Fibroblast of mammary gland (primary cell): ENCODE measurements at regions not wholly inside any gene's neighbourhood (a gene's known extent, or its start where the extent isn't known, plus 50 kb on each side); places are given as distances from the start of the nearest gene placed in this dataset.

Experiments
- DNase-seq: peaks from one replicate; pipeline ENCODE4 v3.0.0-alpha.2; 2010; ENCODE audit warnings: low read depth
- H3K4me3 ChIP-seq: 2 replicates; pipeline ENCODE4 v1.5.1; 2011; ENCODE audit warnings: low read depth, mild to moderate bottlenecking, low read length, moderate library complexity; ENCODE audit not compliant: control insufficient read depth
- TF ChIP-seq, protein P1 (sequence below): conservative IDR thresholded peaks from 2 replicates; pipeline ENCODE4 v1.5.1; 2011; ENCODE audit warnings: low read depth, low read length, inconsistent platforms; ENCODE audit not compliant: control insufficient read depth, insufficient read depth

GRCh38 chr11:10930972-10931760 lies 73.3 kb upstream of the ZBED5 start:
- TF ChIP-seq, protein P1, sequence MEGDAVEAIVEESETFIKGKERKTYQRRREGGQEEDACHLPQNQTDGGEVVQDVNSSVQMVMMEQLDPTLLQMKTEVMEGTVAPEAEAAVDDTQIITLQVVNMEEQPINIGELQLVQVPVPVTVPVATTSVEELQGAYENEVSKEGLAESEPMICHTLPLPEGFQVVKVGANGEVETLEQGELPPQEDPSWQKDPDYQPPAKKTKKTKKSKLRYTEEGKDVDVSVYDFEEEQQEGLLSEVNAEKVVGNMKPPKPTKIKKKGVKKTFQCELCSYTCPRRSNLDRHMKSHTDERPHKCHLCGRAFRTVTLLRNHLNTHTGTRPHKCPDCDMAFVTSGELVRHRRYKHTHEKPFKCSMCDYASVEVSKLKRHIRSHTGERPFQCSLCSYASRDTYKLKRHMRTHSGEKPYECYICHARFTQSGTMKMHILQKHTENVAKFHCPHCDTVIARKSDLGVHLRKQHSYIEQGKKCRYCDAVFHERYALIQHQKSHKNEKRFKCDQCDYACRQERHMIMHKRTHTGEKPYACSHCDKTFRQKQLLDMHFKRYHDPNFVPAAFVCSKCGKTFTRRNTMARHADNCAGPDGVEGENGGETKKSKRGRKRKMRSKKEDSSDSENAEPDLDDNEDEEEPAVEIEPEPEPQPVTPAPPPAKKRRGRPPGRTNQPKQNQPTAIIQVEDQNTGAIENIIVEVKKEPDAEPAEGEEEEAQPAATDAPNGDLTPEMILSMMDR = no peak
- peak; percentile 78 for DNase-seq

GRCh38 chr11:10930224-10930971 lies 72.5 kb upstream of the ZBED5 start:
- TF ChIP-seq, protein P1 = no peak
- H3K4me3 ChIP-seq = peak overlapping the region; percentile 60
- peak; percentile 42 for DNase-seq

More at GRCh38 chr11:10930972-10931760, 73.3 kb upstream of the ZBED5 start:
- peak overlapping the region; percentile 60 for H3K4me3 ChIP-seq

- H3K4me3 ChIP-seq = no peak overlapping the region
- TF ChIP-seq, protein P1 = no peak
- DNase-seq = no peak
These were observed 69.7 kb upstream of the ZBED5 start for GRCh38 chr11:10927538-10927937.

DNA sequence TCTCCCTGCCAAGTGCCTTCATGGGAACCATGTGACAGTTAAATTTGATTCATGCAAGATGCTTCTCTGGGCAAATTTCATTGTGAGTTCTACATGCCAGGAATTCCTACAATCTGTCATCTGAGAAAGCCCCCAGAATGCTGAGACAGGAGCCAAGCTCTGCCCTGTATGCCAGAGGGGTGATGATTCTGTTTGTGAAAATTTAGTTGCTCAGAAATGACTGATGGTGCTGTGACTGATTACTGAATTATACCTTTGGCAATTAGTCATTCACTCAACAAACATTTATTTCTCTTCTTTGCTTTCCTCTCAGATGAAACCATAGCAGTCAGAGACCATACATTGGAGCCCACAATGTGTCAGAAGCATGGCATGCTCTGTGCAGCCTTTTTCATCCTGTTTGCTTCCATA lies 69.0 kb upstream of the ZBED5 start:
- TF ChIP-seq, protein P1 = no peak
- DNase-seq = no peak
- H3K4me3 ChIP-seq = no peak overlapping the region

- TF ChIP-seq, protein P1 = no peak
- no peak overlapping the region for H3K4me3 ChIP-seq
- DNase-seq = no peak
These were observed 67.5 kb upstream of the ZBED5 start for GRCh38 chr11:10925149-10925926.

- DNase-seq = no peak
- TF ChIP-seq, protein P1 = no peak
- H3K4me3 ChIP-seq = no peak overlapping the region
These were observed 66.0 kb upstream of the ZBED5 start for GRCh38 chr11:10923882-10924281.
